Effector memory CD4-positive, alpha-beta T cell (primary cell): ENCODE measurements at regions not wholly inside any gene's neighbourhood (a gene's known extent, or its start where the extent isn't known, plus 50 kb on each side); places are given as distances from the start of the nearest gene placed in this dataset.

Experiments
- DNase-seq, 3 donors: peaks; one replicate each; pipeline ENCODE4 v3.0.0-alpha.2; 2020
- H3K27ac ChIP-seq: 2 replicates; pipeline ENCODE4 v1.7.0; 2013; ENCODE audit warnings: mild to moderate bottlenecking, low read length, moderate library complexity; ENCODE audit not compliant: insufficient read depth, poor library complexity, severe bottlenecking
- H3K27me3 ChIP-seq: replicated peaks from 2 replicates; pipeline ENCODE4 v1.7.0; 2013; ENCODE audit warnings: mild to moderate bottlenecking, low read length; ENCODE audit not compliant: insufficient read depth, control insufficient read depth, poor library complexity, severe bottlenecking
- H3K36me3 ChIP-seq: 2 replicates; pipeline ENCODE4 v1.7.0; 2013; ENCODE audit warnings: mild to moderate bottlenecking, low read length, moderate library complexity; ENCODE audit not compliant: control insufficient read depth, insufficient read depth
- H3K4me1 ChIP-seq: 2 replicates; pipeline ENCODE4 v1.7.0; 2013; ENCODE audit warnings: low read length, mild to moderate bottlenecking; ENCODE audit not compliant: control insufficient read depth, insufficient read depth, poor library complexity, severe bottlenecking
- H3K4me3 ChIP-seq: 2 replicates; pipeline ENCODE4 v1.7.0; 2013; ENCODE audit warnings: low read length, low read depth, mild to moderate bottlenecking; ENCODE audit not compliant: insufficient read depth, poor library complexity, severe bottlenecking
- H3K9me3 ChIP-seq: 2 replicates; pipeline ENCODE4 v1.7.0; 2013; ENCODE audit warnings: mild to moderate bottlenecking, low read length, moderate library complexity; ENCODE audit not compliant: control insufficient read depth

GRCh38 chr9:88773126-88773525, 218.1 kb upstream of the S1PR3 start:
- Histone ChIP-seq H3K27me3 (no peaks in the 10 kb centered on the region), H3K9me3 (no peaks in the 10 kb centered on the region), H3K4me3 (no peak overlapping the region), H3K36me3 (no peaks in the 10 kb centered on the region), H3K4me1 (no peaks in the 10 kb centered on the region), H3K27ac (no peak overlapping the region)
- DNase-seq: no peak

GRCh38 chr9:88773627-88774244, 217.5 kb upstream of the S1PR3 start:
- Histone ChIP-seq H3K4me1 (no peaks in the 10 kb centered on the region), H3K4me3 (no peak overlapping the region), H3K27ac (no peak overlapping the region), H3K36me3 (no peaks in the 10 kb centered on the region), H3K9me3 (no peaks in the 10 kb centered on the region), H3K27me3 (no peaks in the 10 kb centered on the region)
- DNase-seq: no peak

- no peak overlapping the region for H3K27ac ChIP-seq
- H3K27me3 ChIP-seq: no peaks in the 10 kb centered on the region
- no peaks in the 10 kb centered on the region for H3K9me3 ChIP-seq
- no peaks in the 10 kb centered on the region for H3K4me1 ChIP-seq
- no peak for DNase-seq
- no peak overlapping the region for H3K4me3 ChIP-seq
- no peaks in the 10 kb centered on the region for H3K36me3 ChIP-seq
Observed at GRCh38 chr9:88775037-88775471, 216.2 kb upstream of the S1PR3 start.

GRCh38 chr9:88775559-88775958, 215.7 kb upstream of the S1PR3 start:
- no peaks in the 10 kb centered on the region for H3K36me3 ChIP-seq
- H3K9me3 ChIP-seq: no peaks in the 10 kb centered on the region
- no peak for DNase-seq
- H3K4me1 ChIP-seq: no peaks in the 10 kb centered on the region
- no peak overlapping the region for H3K27ac ChIP-seq
- H3K27me3 ChIP-seq: no peaks in the 10 kb centered on the region
- H3K4me3 ChIP-seq: no peak overlapping the region

GRCh38 chr9:88775966-88776365, 215.3 kb upstream of the S1PR3 start:
- no peak for DNase-seq
- H3K4me3 ChIP-seq: no peak overlapping the region
- H3K9me3 ChIP-seq: no peaks in the 10 kb centered on the region
- H3K27me3 ChIP-seq: no peaks in the 10 kb centered on the region
- no peaks in the 10 kb centered on the region for H3K4me1 ChIP-seq
- H3K27ac ChIP-seq: no peak overlapping the region
- H3K36me3 ChIP-seq: no peaks in the 10 kb centered on the region

- no peak for DNase-seq
- Histone ChIP-seq H3K36me3 (no peaks in the 10 kb centered on the region), H3K9me3 (no peaks in the 10 kb centered on the region), H3K4me1 (no peaks in the 10 kb centered on the region), H3K4me3 (no peak overlapping the region), H3K27me3 (no peaks in the 10 kb centered on the region), H3K27ac (no peak overlapping the region)
Observed at GRCh38 chr9:88776717-88777497, 214.4 kb upstream of the S1PR3 start.

- H3K9me3 ChIP-seq: no peaks in the 10 kb centered on the region
- no peak overlapping the region for H3K4me3 ChIP-seq
- DNase-seq: no peak
- H3K36me3 ChIP-seq: no peaks in the 10 kb centered on the region
- H3K27me3 ChIP-seq: no peaks in the 10 kb centered on the region
- no peak overlapping the region for H3K27ac ChIP-seq
- no peaks in the 10 kb centered on the region for H3K4me1 ChIP-seq
Observed at GRCh38 chr9:88777498-88778312, 213.6 kb upstream of the S1PR3 start.

GRCh38 chr9:88781628-88782391, 209.5 kb upstream of the S1PR3 start:
- Histone ChIP-seq H3K27me3 (no peaks in the 10 kb centered on the region), H3K4me3 (no peak overlapping the region), H3K27ac (no peak overlapping the region), H3K36me3 (no peaks in the 10 kb centered on the region), H3K9me3 (no peaks in the 10 kb centered on the region), H3K4me1 (no peaks in the 10 kb centered on the region)
- DNase-seq: no peak

- Histone ChIP-seq H3K27me3 (no peaks in the 10 kb centered on the region), H3K36me3 (no peaks in the 10 kb centered on the region), H3K4me1 (no peaks in the 10 kb centered on the region), H3K4me3 (no peak overlapping the region), H3K9me3 (no peaks in the 10 kb centered on the region), H3K27ac (no peak overlapping the region)
- DNase-seq: no peak
Observed at GRCh38 chr9:88782931-88783710, 208.1 kb upstream of the S1PR3 start.
